ENCODE measurements at regions not wholly inside any gene's neighbourhood (a gene's known extent, or its start where the extent isn't known, plus 50 kb on each side); places are given as distances from the start of the nearest gene placed in this dataset.

- Histone ChIP-seq H3K4me1 (ENCODE audit: control insufficient read depth in 2 of 2, insufficient read depth in 2 of 2, low read length in 1 of 2) (no peaks in the 10 kb centered on the region), H3K9me3 (ENCODE audit: control insufficient read depth in 2 of 2, insufficient read depth in 1 of 2, low read depth in 1 of 2, low read length in 1 of 2) (no peaks in the 10 kb centered on the region), H3K27me3 (ENCODE audit: control insufficient read depth in 1 of 2, insufficient read depth in 2 of 2, low read length in 2 of 2) (no peaks in the 10 kb centered on the region), H3K4me3 (ENCODE audit: low read depth in 1 of 2, low read length in 2 of 2) (no peak overlapping the region), H3K36me3 (ENCODE audit: control insufficient read depth in 2 of 2, insufficient read depth in 2 of 2, low read length in 1 of 2) (no peaks in the 10 kb centered on the region), H3K27ac (ENCODE audit: low read depth in 2 of 2, low read length in 1 of 2) (no peak overlapping the region)
- WGBS, 2 donors, result 72 to 73% methylated on average over 4 of the region's 4 CpGs
These were observed 1043.3 kb upstream of the PIK3C3 start for GRCh38 chr18:40911582-40912254.

GRCh38 chr18:40911041-40911440, 1044.0 kb upstream of the PIK3C3 start:
- no peaks in the 10 kb centered on the region for H3K27me3 ChIP-seq (ENCODE audit: control insufficient read depth in 1 of 2, insufficient read depth in 2 of 2, low read length in 2 of 2)
- no peaks in the 10 kb centered on the region for H3K9me3 ChIP-seq (ENCODE audit: control insufficient read depth in 2 of 2, insufficient read depth in 1 of 2, low read depth in 1 of 2, low read length in 1 of 2)
- no peak overlapping the region for H3K27ac ChIP-seq (ENCODE audit: low read depth in 2 of 2, low read length in 1 of 2)
- H3K36me3 ChIP-seq (ENCODE audit: control insufficient read depth in 2 of 2, insufficient read depth in 2 of 2, low read length in 1 of 2), result no peaks in the 10 kb centered on the region
- 66 to 72% methylated on average over 3 of the region's 3 CpGs for WGBS, 2 donors
- no peaks in the 10 kb centered on the region for H3K4me1 ChIP-seq (ENCODE audit: control insufficient read depth in 2 of 2, insufficient read depth in 2 of 2, low read length in 1 of 2)
- no peak overlapping the region for H3K4me3 ChIP-seq (ENCODE audit: low read depth in 1 of 2, low read length in 2 of 2)

GRCh38 chr18:40907842-40908241, 1047.2 kb upstream of the PIK3C3 start:
- H3K36me3 ChIP-seq (ENCODE audit: control insufficient read depth in 2 of 2, insufficient read depth in 2 of 2, low read length in 1 of 2), result no peaks in the 10 kb centered on the region
- H3K27ac ChIP-seq (ENCODE audit: low read depth in 2 of 2, low read length in 1 of 2), result no peak overlapping the region
- no peak overlapping the region for H3K4me3 ChIP-seq (ENCODE audit: low read depth in 1 of 2, low read length in 2 of 2)
- no peaks in the 10 kb centered on the region for H3K4me1 ChIP-seq (ENCODE audit: control insufficient read depth in 2 of 2, insufficient read depth in 2 of 2, low read length in 1 of 2)
- H3K27me3 ChIP-seq (ENCODE audit: control insufficient read depth in 1 of 2, insufficient read depth in 2 of 2, low read length in 2 of 2), result no peaks in the 10 kb centered on the region
- 66% methylated on average over 2 of the region's 2 CpGs for WGBS, 2 donors
- H3K9me3 ChIP-seq (ENCODE audit: control insufficient read depth in 2 of 2, insufficient read depth in 1 of 2, low read depth in 1 of 2, low read length in 1 of 2), result no peaks in the 10 kb centered on the region

GRCh38 chr18:40904295-40904694, 1050.7 kb upstream of the PIK3C3 start:
- Histone ChIP-seq H3K27me3 (ENCODE audit: control insufficient read depth in 1 of 2, insufficient read depth in 2 of 2, low read length in 2 of 2) (no peaks in the 10 kb centered on the region), H3K4me3 (ENCODE audit: low read depth in 1 of 2, low read length in 2 of 2) (no peak overlapping the region), H3K4me1 (ENCODE audit: control insufficient read depth in 2 of 2, insufficient read depth in 2 of 2, low read length in 1 of 2) (no peaks in the 10 kb centered on the region), H3K36me3 (ENCODE audit: control insufficient read depth in 2 of 2, insufficient read depth in 2 of 2, low read length in 1 of 2) (no peaks in the 10 kb centered on the region), H3K27ac (ENCODE audit: low read depth in 2 of 2, low read length in 1 of 2) (no peak overlapping the region), H3K9me3 (ENCODE audit: control insufficient read depth in 2 of 2, insufficient read depth in 1 of 2, low read depth in 1 of 2, low read length in 1 of 2) (no peaks in the 10 kb centered on the region)
- 0 to 26% methylated on average over 1 of the region's 1 CpG for WGBS, 2 donors

GRCh38 chr18:40902436-40902835, 1052.6 kb upstream of the PIK3C3 start:
- H3K4me1 ChIP-seq (ENCODE audit: control insufficient read depth in 2 of 2, insufficient read depth in 2 of 2, low read length in 1 of 2), result no peaks in the 10 kb centered on the region
- no peak overlapping the region for H3K4me3 ChIP-seq (ENCODE audit: low read depth in 1 of 2, low read length in 2 of 2)
- H3K27me3 ChIP-seq (ENCODE audit: control insufficient read depth in 1 of 2, insufficient read depth in 2 of 2, low read length in 2 of 2), result no peaks in the 10 kb centered on the region
- H3K9me3 ChIP-seq (ENCODE audit: control insufficient read depth in 2 of 2, insufficient read depth in 1 of 2, low read depth in 1 of 2, low read length in 1 of 2), result no peaks in the 10 kb centered on the region
- WGBS, 2 donors, result 71 to 74% methylated on average over 2 of the region's 2 CpGs
- no peak overlapping the region for H3K27ac ChIP-seq (ENCODE audit: low read depth in 2 of 2, low read length in 1 of 2)
- no peaks in the 10 kb centered on the region for H3K36me3 ChIP-seq (ENCODE audit: control insufficient read depth in 2 of 2, insufficient read depth in 2 of 2, low read length in 1 of 2)

GRCh38 chr18:40897884-40898283, 1057.2 kb upstream of the PIK3C3 start:
- H3K27ac ChIP-seq (ENCODE audit: low read depth in 2 of 2, low read length in 1 of 2), result no peak overlapping the region
- 86% methylated on average over 3 of the region's 3 CpGs for WGBS, 2 donors
- no peak overlapping the region for H3K4me3 ChIP-seq (ENCODE audit: low read depth in 1 of 2, low read length in 2 of 2)
- H3K27me3 ChIP-seq (ENCODE audit: control insufficient read depth in 1 of 2, insufficient read depth in 2 of 2, low read length in 2 of 2), result no peaks in the 10 kb centered on the region
- H3K36me3 ChIP-seq (ENCODE audit: control insufficient read depth in 2 of 2, insufficient read depth in 2 of 2, low read length in 1 of 2), result no peaks in the 10 kb centered on the region
- H3K9me3 ChIP-seq (ENCODE audit: control insufficient read depth in 2 of 2, insufficient read depth in 1 of 2, low read depth in 1 of 2, low read length in 1 of 2), result no peaks in the 10 kb centered on the region
- no peaks in the 10 kb centered on the region for H3K4me1 ChIP-seq (ENCODE audit: control insufficient read depth in 2 of 2, insufficient read depth in 2 of 2, low read length in 1 of 2)

- Histone ChIP-seq H3K36me3 (ENCODE audit: control insufficient read depth in 2 of 2, insufficient read depth in 2 of 2, low read length in 1 of 2) (no peaks in the 10 kb centered on the region), H3K27ac (ENCODE audit: low read depth in 2 of 2, low read length in 1 of 2) (no peak overlapping the region), H3K27me3 (ENCODE audit: control insufficient read depth in 1 of 2, insufficient read depth in 2 of 2, low read length in 2 of 2) (no peaks in the 10 kb centered on the region), H3K9me3 (ENCODE audit: control insufficient read depth in 2 of 2, insufficient read depth in 1 of 2, low read depth in 1 of 2, low read length in 1 of 2) (no peaks in the 10 kb centered on the region), H3K4me1 (ENCODE audit: control insufficient read depth in 2 of 2, insufficient read depth in 2 of 2, low read length in 1 of 2) (no peaks in the 10 kb centered on the region), H3K4me3 (ENCODE audit: low read depth in 1 of 2, low read length in 2 of 2) (no peak overlapping the region)
- 82 to 86% methylated on average over 4 of the region's 4 CpGs for WGBS, 2 donors
These were observed 1071.8 kb upstream of the PIK3C3 start for GRCh38 chr18:40883271-40883670.

- Histone ChIP-seq H3K4me3 (ENCODE audit: low read depth in 1 of 2, low read length in 2 of 2) (no peak overlapping the region), H3K27ac (ENCODE audit: low read depth in 2 of 2, low read length in 1 of 2) (no peak overlapping the region), H3K36me3 (ENCODE audit: control insufficient read depth in 2 of 2, insufficient read depth in 2 of 2, low read length in 1 of 2) (no peaks in the 10 kb centered on the region), H3K27me3 (ENCODE audit: control insufficient read depth in 1 of 2, insufficient read depth in 2 of 2, low read length in 2 of 2) (no peaks in the 10 kb centered on the region), H3K4me1 (ENCODE audit: control insufficient read depth in 2 of 2, insufficient read depth in 2 of 2, low read length in 1 of 2) (no peaks in the 10 kb centered on the region), H3K9me3 (ENCODE audit: control insufficient read depth in 2 of 2, insufficient read depth in 1 of 2, low read depth in 1 of 2, low read length in 1 of 2) (no peaks in the 10 kb centered on the region)
- WGBS, 2 donors, result 46 to 69% methylated on average over 11 of the region's 11 CpGs
These were observed 1072.6 kb upstream of the PIK3C3 start for GRCh38 chr18:40882468-40882867.

- Histone ChIP-seq H3K4me1 (ENCODE audit: control insufficient read depth in 2 of 2, insufficient read depth in 2 of 2, low read length in 1 of 2) (no peaks in the 10 kb centered on the region), H3K36me3 (ENCODE audit: control insufficient read depth in 2 of 2, insufficient read depth in 2 of 2, low read length in 1 of 2) (no peaks in the 10 kb centered on the region), H3K27ac (ENCODE audit: low read depth in 2 of 2, low read length in 1 of 2) (no peak overlapping the region), H3K4me3 (ENCODE audit: low read depth in 1 of 2, low read length in 2 of 2) (no peak overlapping the region), H3K9me3 (ENCODE audit: control insufficient read depth in 2 of 2, insufficient read depth in 1 of 2, low read depth in 1 of 2, low read length in 1 of 2) (no peaks in the 10 kb centered on the region), H3K27me3 (ENCODE audit: control insufficient read depth in 1 of 2, insufficient read depth in 2 of 2, low read length in 2 of 2) (no peaks in the 10 kb centered on the region)
- WGBS, 2 donors, result 28 to 44% methylated on average over 1 of the region's 1 CpG
These were observed 1076.7 kb upstream of the PIK3C3 start for GRCh38 chr18:40878371-40878770.

GRCh38 chr18:40877096-40877495, 1077.9 kb upstream of the PIK3C3 start:
- Histone ChIP-seq H3K27ac (ENCODE audit: low read depth in 2 of 2, low read length in 1 of 2) (no peak overlapping the region), H3K9me3 (ENCODE audit: control insufficient read depth in 2 of 2, insufficient read depth in 1 of 2, low read depth in 1 of 2, low read length in 1 of 2) (no peaks in the 10 kb centered on the region), H3K27me3 (ENCODE audit: control insufficient read depth in 1 of 2, insufficient read depth in 2 of 2, low read length in 2 of 2) (no peaks in the 10 kb centered on the region), H3K36me3 (ENCODE audit: control insufficient read depth in 2 of 2, insufficient read depth in 2 of 2, low read length in 1 of 2) (no peaks in the 10 kb centered on the region), H3K4me1 (ENCODE audit: control insufficient read depth in 2 of 2, insufficient read depth in 2 of 2, low read length in 1 of 2) (no peaks in the 10 kb centered on the region), H3K4me3 (ENCODE audit: low read depth in 1 of 2, low read length in 2 of 2) (no peak overlapping the region)
- WGBS, 2 donors, result 77 to 79% methylated on average over 5 of the region's 5 CpGs

Data from esophagus (tissue), 2 donors.